UCSD-AML1 (cell line): ENCODE measurements at regions not wholly inside any gene's neighbourhood (a gene's known extent, or its start where the extent isn't known, plus 50 kb on each side); places are given as distances from the start of the nearest gene placed in this dataset.

Experiments used
- DNase-seq: peaks from one replicate; lab custom pipeline; 2025; ENCODE audit not compliant: unreplicated experiment; lab: John Stamatoyannopoulos, UW

- DNase-seq, result no peak
Measured at GRCh38 chr2:71849607-71850305, 297.9 kb downstream of the CYP26B1 start.

GRCh38 chr2:71849111-71849510 lies 298.6 kb downstream of the CYP26B1 start:
- no peak for DNase-seq

DNA sequence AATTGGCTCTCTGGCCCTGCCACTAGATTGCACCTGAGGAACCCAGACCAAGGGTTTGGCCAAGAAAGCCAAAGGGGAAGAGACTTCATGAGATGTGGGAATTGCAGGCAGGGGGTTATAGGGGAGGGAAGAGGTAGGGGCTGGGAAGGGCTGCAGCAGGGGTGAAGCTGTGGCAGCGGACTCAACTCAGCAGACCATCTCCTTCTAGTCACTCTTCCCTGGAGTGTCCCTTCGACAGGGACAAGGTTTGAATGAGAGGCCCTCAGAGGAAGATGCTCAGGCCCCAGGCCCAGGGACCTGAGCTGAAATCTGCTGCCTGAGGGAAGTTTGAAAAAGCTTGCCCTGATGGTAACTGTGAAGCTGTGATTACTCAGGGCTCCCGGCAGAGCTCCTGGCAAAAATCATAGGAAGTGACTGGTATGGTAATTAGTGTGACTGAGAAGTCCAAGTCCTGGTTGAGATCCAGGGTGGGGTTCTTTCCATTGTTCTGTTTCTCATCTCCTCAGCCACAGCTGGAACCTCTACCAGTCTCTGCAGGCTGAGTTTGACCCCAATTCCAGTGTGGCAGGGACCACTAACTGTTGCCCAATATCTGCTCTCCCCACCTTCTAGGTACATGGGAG lies 300.9 kb downstream of the CYP26B1 start:
- DNase-seq, result no peak

DNA sequence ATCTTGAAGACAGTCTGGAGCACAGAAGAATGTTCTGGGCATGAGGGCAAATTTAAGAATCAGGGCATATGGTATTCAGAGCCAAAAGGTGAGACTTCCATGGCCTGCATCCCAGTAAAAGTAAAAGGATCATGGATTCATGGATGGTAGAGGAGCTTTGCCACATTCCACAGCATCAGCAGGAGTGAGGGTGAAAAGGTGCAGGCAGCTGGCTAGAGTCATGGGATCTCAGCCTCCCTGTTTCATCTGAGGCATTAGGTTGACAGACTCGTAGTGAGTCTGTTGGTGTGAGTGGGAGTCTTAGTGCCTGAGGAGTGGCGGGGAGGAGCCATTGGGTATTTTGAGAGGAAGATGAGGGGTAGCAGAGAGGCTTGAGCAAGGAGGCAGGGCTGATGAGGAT lies 301.6 kb downstream of the CYP26B1 start:
- no peak for DNase-seq

DNA sequence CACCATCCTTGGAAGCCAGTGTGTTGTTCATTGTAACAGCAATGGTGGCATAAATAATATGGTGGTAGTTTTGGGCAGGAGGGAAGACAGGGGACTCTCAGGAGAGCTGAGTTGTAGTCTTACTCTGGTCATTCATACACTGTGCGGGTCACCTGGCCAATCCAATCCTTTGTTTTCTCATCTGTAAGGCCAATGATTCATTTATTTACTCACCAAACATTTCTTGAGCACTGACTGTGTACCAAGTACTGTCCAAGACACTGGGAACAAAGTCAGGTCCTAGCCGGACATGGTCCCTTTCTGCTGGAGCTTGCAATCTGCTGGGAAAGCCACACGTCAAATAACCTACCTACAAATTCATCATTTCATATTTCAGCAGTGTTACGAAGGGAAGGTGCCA lies 302.7 kb downstream of the CYP26B1 start:
- no peak for DNase-seq

DNA sequence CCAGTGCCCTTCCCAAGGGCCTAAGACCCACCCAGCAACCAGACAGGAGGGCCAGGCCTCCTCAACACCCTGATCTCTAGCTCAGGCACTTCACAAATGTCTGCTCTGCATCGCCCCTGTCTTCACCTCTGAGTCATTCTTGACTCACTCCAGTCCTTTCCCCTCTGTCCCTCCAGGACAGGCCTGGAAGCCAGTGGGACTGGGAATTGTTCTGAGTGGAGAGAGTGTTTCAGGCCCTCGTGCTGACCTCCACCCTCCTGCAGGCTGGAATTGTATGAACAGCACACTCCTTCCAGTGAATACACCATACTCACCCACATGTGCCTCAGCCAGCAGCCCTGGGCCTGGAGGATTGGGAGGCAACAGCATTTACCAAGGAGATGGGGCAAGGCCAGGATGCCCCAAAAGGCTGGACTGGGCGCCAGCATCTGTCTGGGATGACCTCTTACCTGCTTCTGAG lies 304.2 kb downstream of the CYP26B1 start:
- DNase-seq, result no peak

DNA sequence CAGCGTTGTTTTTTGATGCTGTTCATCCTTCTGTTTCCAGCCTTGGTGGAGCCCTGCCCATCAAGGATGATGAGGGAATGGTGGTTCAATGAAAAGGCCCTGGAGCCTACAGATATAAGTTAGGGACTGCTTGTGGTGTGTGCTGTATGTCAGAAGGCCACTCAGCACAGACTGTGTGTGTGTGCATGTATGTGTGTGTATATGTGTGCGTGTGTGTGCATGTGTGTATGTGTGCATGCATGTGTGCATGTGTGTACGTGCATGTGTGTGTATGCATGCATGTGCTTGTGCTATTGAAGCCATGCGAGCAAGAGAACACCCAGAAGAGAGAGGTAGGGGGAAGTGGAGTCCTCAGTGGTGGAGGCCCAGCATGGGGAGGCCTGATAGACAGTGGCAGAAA lies 304.9 kb downstream of the CYP26B1 start:
- DNase-seq, result no peak

DNA sequence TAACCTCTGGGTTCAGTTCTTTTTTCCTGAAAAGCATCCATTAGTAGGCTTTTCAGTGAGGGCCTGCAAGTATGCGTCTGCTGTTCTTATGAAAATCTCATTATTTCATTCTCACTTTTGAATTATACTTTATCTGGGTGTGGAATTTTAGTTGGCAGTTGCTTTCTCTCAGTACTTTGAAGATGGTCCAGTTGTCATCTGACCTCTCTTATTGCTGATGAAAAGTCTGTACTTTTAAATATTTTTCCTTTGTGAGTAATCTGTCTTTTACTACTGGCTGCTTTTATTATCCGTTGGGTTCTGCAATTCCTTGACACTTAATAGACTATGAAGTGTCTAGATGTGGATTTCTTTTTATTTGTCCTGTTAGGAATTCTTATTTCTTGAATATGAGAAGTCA lies 307.8 kb downstream of the CYP26B1 start:
- no peak for DNase-seq

- DNase-seq, result no peak
Measured at GRCh38 chr2:71834796-71835195, 312.9 kb downstream of the CYP26B1 start.

DNA sequence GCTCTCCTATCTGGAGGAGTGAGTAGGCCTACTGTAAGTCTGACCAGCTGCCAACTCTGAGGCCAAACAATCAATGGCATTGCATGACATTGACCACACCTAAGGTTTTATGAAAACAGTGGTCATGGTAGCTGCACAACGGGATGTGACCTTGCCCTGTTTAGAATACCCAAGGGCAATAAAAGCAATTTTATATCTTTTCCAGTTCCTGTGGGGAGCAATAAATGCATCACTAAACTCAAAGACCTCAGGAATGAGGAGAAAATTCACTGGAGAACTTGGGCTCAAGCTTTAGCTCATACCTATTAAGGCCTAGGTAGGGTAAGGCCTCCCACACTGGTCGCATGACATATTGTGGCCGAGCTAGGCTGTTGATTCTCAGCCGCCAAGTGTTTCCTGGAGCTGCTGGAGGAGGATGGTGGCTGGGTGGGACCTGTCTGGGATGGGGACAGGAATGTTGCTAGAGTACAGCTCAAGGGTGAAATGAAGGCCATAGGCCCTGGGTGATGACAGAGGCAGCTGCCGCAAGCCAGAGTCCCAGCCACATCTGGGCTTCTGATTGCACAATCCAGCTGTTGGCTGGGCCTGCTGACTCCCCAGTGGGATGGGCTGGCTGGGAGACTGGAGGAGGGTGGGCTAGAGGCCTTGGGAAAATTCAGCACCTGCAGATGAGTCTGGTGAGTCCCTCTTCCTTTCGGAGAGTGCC lies 313.7 kb downstream of the CYP26B1 start:
- no peak for DNase-seq

DNA sequence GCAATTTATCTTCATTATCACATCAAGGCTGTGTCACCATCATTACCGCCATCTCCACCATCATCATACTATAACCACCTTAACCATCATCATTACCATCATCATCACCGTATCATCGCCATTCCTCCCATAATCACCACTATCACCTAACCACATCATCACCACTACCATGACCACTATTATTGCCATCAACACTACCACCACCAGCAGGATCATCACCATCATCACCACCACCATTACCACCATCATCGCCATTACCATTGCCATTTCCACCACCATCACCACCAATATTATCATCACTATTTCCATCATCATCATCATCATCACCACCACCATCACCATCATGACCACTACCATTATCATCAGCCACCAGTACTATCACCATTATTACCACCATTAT lies 314.4 kb downstream of the CYP26B1 start:
- no peak for DNase-seq

DNA sequence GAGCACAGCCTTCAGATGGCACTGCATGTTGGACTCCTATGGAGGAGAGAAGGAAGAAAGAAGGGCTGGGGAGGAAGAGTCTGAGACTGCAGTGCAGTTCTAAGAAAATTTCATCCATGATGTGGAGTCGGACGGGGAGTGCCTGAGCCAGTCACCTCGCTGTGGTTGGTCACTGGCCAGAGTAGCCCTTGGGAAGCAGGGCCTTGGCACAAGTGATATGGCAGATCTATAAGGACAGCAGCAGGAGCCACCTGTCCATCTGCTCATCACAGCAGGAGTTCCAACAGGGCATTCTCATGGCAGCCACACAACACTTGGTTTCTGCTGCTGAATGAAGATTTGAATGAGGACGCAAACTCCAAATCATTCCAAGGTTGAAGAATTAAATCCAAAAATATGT lies 314.8 kb downstream of the CYP26B1 start:
- DNase-seq, result no peak

DNA sequence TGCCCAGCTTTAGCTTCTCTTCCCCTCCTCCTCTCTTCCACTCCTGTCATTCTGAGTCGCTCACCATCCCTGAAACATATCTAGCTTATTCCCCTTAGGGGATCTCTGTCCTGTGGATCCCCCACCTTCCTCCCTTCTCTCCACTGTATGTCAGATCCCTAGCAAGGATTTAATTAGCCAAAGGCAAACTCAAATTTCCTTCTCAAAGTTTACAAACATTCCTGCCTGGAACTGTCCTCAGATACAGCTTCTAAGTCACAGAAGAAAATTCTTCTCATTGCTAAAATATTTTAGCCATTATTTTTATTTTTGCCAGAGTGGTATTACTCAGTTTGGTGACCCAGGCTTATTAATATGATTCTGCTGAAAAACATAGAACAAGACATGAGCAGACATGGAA lies 315.3 kb downstream of the CYP26B1 start:
- no peak for DNase-seq

GRCh38 chr2:71831193-71831577 lies 316.5 kb downstream of the CYP26B1 start:
- DNase-seq, result no peak

GRCh38 chr2:71830497-71831192 lies 317.0 kb downstream of the CYP26B1 start:
- no peak for DNase-seq

DNA sequence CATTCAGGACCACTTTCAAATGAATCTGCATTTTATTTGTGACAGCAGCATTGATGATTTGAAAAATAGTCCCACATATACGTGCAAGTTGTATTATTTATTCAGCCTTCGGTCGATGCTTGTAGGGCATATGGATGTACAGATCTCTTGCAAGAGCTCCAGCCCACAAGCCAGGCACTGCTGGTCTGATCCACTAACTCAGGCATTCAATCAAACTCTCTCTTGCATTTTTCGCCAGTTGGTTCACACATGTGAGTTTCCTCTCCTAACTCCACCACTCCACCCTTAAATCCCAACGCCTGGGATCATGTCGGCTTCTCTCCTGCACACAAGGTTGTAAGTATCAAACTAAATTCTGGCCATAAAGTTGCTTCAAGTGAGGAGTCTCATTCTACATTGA lies 318.7 kb downstream of the CYP26B1 start:
- DNase-seq, result no peak

GRCh38 chr2:71827973-71828372 lies 319.7 kb downstream of the CYP26B1 start:
- DNase-seq, result no peak

DNA sequence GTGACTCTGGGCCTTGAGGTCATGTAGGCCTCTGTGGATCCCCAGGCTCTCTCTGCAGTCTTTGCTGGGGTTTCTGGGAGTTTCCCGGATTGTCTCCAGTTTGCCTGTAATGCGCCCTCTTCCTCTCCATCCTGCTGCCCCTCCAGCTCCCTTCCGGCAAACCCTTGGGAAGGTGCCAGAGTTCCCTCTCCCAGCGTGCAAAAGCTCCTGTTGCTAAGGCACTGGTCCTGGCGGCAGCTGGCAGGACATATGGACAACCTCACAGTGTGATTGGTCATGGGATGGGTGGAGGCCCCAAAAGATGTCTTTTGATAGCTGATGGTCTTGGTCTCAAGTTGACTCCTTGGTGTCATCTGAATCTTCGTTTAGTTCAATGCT lies 320.1 kb downstream of the CYP26B1 start:
- DNase-seq, result no peak

- DNase-seq, result no peak
Measured at GRCh38 chr2:71826826-71827523, 320.7 kb downstream of the CYP26B1 start.

DNA sequence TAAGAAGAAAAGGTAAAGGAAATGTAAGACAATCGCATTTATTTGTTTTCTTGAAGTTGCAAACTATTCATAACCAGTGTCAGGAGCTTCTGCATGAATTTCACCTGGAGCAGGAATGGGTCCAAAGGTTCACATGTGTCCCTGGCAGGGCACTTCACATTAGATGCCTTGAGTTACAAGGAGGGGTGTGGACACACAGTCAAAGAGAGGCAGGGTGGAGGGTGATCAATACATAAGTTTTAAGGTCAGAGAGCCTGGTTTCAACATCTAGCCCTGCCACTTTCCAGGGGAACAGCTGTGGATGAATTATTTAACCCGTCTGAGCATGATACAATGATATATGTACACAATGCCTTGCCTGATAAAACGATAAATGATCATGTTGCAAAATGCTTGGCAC lies 321.4 kb downstream of the CYP26B1 start:
- no peak for DNase-seq

DNA sequence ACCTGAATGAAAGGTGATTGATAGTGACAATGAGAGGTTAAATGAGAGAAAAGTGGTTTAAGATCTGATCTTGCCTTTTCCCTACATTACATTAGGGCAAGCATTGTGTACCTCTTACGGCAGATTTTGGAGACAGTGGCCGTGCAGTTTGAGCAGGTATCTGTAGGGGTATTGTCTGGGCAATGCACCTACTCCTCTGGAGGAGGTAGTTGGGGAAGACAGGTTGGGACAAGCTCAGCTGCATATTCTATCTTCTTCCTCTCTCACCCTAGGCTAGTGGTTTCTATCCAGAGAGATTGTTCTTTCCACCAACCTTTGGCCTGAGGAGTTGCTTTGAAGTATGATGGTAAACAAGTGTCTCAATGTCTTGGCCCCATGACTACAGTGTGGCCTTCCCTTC lies 323.2 kb downstream of the CYP26B1 start:
- no peak for DNase-seq
